CD4-positive, CD25-positive, alpha-beta regulatory T cell (primary cell): ENCODE measurements at regions not wholly inside any gene's neighbourhood (a gene's known extent, or its start where the extent isn't known, plus 50 kb on each side); places are given as distances from the start of the nearest gene placed in this dataset.

ENCODE experiments used
- ATAC-seq, 2 donors: fragments of 150-1000 bp; cut with Tn5 transposase; one replicate each; pipeline ENCODE4 v1.10.0; 2021; ENCODE audit warnings: low read depth in 2 of 2, moderate number of reproducible peaks in 2 of 2, moderate library complexity in 1 of 2
- DNase-seq, 3 donors: peaks; one replicate each; pipeline versions ENCODE4 v3.0.0 to v3.0.0-alpha.2; 2012 to 2022; ENCODE audit warnings: mixed read lengths in 1 of 3
- H3K27ac ChIP-seq: one replicate; pipeline ENCODE4 v1.7.0; 2013; ENCODE audit warnings: mild to moderate bottlenecking, low read length; ENCODE audit not compliant: insufficient read depth, poor library complexity, severe bottlenecking
- H3K27me3 ChIP-seq: one replicate; pipeline ENCODE4 v1.7.0; 2013; ENCODE audit warnings: low read length; ENCODE audit not compliant: control insufficient read depth, insufficient read depth
- H3K36me3 ChIP-seq: one replicate; pipeline ENCODE4 v1.7.0; 2013; ENCODE audit warnings: mild to moderate bottlenecking, low read length, moderate library complexity; ENCODE audit not compliant: control insufficient read depth, insufficient read depth
- H3K4me1 ChIP-seq: 2 replicates; pipeline ENCODE4 v1.7.0; 2013; ENCODE audit warnings: mild to moderate bottlenecking, low read length; ENCODE audit not compliant: insufficient read depth, control insufficient read depth, poor library complexity, severe bottlenecking
- H3K4me3 ChIP-seq: one replicate; pipeline ENCODE4 v1.7.0; 2013; ENCODE audit warnings: low read depth, mild to moderate bottlenecking, low read length, moderate library complexity
- H3K9me3 ChIP-seq, 2 experiments: 1 replicate in 1 of 2; 2 replicates in 1 of 2; pipeline ENCODE4 v1.7.0; 2013; ENCODE audit warnings: low read length in 2 of 2, mild to moderate bottlenecking in 1 of 2, moderate library complexity in 1 of 2; ENCODE audit not compliant: control insufficient read depth in 2 of 2
- H3K27ac Mint-ChIP-seq, 3 donors: one replicate each; pipeline ENCODE4 v1.8.0; 2020 to 2022; ENCODE audit warnings: mild to moderate bottlenecking in 3 of 3, mixed read lengths in 3 of 3, moderate library complexity in 2 of 3
- H3K27me3 Mint-ChIP-seq: one replicate; pipeline ENCODE4 v1.8.0; 2022; ENCODE audit warnings: mild to moderate bottlenecking, mixed read lengths
- H3K36me3 Mint-ChIP-seq: one replicate; pipeline ENCODE4 v1.8.0; 2020; ENCODE audit warnings: mixed read lengths
- H3K4me1 Mint-ChIP-seq, 4 donors: one replicate each; pipeline ENCODE4 v1.8.0; 2020 to 2022; ENCODE audit warnings: mixed read lengths in 4 of 4, mild to moderate bottlenecking in 1 of 4
- H3K4me3 Mint-ChIP-seq, 4 donors: one replicate each; pipeline ENCODE4 v1.8.0; 2020 to 2022; ENCODE audit warnings: mild to moderate bottlenecking in 4 of 4, mixed read lengths in 4 of 4, moderate library complexity in 3 of 4
- H3K9me3 Mint-ChIP-seq, 7 donors: one replicate each; pipeline ENCODE4 v1.8.0; 2020 to 2022; ENCODE audit warnings: mixed read lengths in 7 of 7, mild to moderate bottlenecking in 3 of 7, moderate library complexity in 2 of 7

DNA sequence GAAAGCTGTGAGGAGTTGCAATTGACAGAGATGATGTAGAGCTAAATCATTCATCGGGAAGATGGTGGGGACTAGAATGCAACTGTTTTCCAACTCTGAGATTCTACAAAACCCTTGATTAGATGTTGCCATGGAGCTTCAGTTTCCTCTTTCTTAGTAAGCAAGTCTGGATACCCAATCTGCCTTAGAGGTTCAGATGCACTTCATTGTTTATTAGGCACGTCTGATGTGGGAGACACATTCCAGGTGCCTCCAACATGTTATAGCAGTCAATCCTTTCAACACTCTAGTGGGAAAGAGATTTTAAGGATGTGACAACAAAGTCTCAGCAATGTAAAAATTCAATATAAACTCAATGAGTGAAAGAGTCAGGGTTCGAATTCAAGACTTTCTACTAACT, 291.3 kb upstream of the PHYHIPL start:
- Mint-ChIP-seq H3K36me3 (no peaks in the 10 kb centered on the region), H3K27me3 (no peaks in the 10 kb centered on the region), H3K4me1 (no peaks in the 10 kb centered on the region), H3K27ac (no peak overlapping the region), H3K9me3 (peaks cover 2 to 27% (median 5%) of the 10 kb centered on the region in 7 donors), H3K4me3 (no peak overlapping the region)
- Histone ChIP-seq H3K27ac (no peak overlapping the region), H3K9me3 (no peaks in the 10 kb centered on the region), H3K4me1 (no peaks in the 10 kb centered on the region), H3K4me3 (no peak overlapping the region), H3K36me3 (no peaks in the 10 kb centered on the region), H3K27me3 (no peaks in the 10 kb centered on the region)
- DNase-seq (no peak), ATAC-seq (no peak)

GRCh38 chr10:58885686-58886345, 290.6 kb upstream of the PHYHIPL start:
- Histone ChIP-seq H3K4me3 (no peak overlapping the region), H3K36me3 (no peaks in the 10 kb centered on the region), H3K4me1 (no peaks in the 10 kb centered on the region), H3K27me3 (no peaks in the 10 kb centered on the region), H3K27ac (no peak overlapping the region), H3K9me3 (no peaks in the 10 kb centered on the region)
- H3K27me3 Mint-ChIP-seq, result no peaks in the 10 kb centered on the region
- no peak overlapping the region for H3K27ac Mint-ChIP-seq
- ATAC-seq, result no peak
- no peak for DNase-seq
- no peak overlapping the region for H3K4me3 Mint-ChIP-seq
- H3K4me1 Mint-ChIP-seq, result no peaks in the 10 kb centered on the region
- H3K9me3 Mint-ChIP-seq, result peaks cover 2 to 21% (median 5%) of the 10 kb centered on the region in 7 donors
- no peaks in the 10 kb centered on the region for H3K36me3 Mint-ChIP-seq

DNA sequence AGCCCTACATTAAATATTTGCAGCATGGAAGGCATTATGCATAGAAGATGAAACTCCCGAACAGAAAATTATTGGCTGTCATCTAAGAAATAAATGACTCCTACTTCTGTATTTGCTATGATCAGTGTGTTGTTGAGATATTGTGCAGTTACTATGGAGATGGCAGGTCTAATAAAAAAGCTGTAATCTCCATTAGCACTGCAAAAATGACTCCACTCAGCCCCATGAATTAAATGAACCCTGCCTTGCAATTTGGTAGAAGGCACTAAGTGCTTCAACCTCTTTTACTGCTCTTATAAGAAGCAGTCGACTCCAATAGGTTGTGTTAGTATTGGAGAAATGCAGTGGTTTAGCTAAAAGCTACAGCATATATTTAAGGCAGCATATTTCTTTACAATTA, 290.0 kb upstream of the PHYHIPL start:
- H3K36me3 Mint-ChIP-seq, result no peaks in the 10 kb centered on the region

DNA sequence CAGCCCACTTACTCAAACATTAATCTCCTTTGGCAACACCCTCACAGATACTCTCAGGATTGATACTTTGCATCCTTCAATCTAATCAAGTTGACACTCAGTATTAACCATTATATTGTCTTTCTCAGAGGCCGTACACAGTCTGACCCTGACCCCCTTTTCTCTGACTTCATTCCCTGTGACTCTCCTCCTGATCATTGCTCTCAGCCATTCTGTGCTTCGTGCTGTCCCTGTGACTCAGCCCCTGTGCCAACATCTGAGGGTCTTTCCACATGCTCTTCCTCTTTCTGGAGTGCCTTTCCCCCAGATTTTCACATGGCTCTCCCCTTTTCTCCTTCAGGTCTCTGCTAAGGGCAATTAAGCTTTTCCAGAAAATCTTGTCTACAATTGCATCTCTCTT, 289.0 kb upstream of the PHYHIPL start:
- H3K27me3 ChIP-seq, result no peaks in the 10 kb centered on the region
- DNase-seq (no peak), ATAC-seq (no peak)
- H3K4me3 ChIP-seq, result no peak overlapping the region
- H3K4me1 ChIP-seq, result no peaks in the 10 kb centered on the region
- Mint-ChIP-seq H3K27ac (no peak overlapping the region), H3K4me1 (no peaks in the 10 kb centered on the region), H3K36me3 (no peaks in the 10 kb centered on the region), H3K4me3 (no peak overlapping the region), H3K9me3 (peaks cover under 1 to 14% (median 3%) of the 10 kb centered on the region in 7 donors), H3K27me3 (no peaks in the 10 kb centered on the region)
- no peaks in the 10 kb centered on the region for H3K36me3 ChIP-seq
- no peaks in the 10 kb centered on the region for H3K9me3 ChIP-seq
- no peak overlapping the region for H3K27ac ChIP-seq

More for the DNA sequence above, 290.0 kb upstream of the PHYHIPL start:
- no peak for DNase-seq
- Mint-ChIP-seq H3K4me1 (no peaks in the 10 kb centered on the region), H3K9me3 (peaks cover 2 to 17% (median 5%) of the 10 kb centered on the region in 7 donors), H3K27ac (no peak overlapping the region), H3K4me3 (no peak overlapping the region), H3K27me3 (no peaks in the 10 kb centered on the region)
- no peak for ATAC-seq
- H3K4me1 ChIP-seq, result no peaks in the 10 kb centered on the region
- no peak overlapping the region for H3K4me3 ChIP-seq
- no peaks in the 10 kb centered on the region for H3K9me3 ChIP-seq
- no peaks in the 10 kb centered on the region for H3K36me3 ChIP-seq
- no peaks in the 10 kb centered on the region for H3K27me3 ChIP-seq
- no peak overlapping the region for H3K27ac ChIP-seq

DNA sequence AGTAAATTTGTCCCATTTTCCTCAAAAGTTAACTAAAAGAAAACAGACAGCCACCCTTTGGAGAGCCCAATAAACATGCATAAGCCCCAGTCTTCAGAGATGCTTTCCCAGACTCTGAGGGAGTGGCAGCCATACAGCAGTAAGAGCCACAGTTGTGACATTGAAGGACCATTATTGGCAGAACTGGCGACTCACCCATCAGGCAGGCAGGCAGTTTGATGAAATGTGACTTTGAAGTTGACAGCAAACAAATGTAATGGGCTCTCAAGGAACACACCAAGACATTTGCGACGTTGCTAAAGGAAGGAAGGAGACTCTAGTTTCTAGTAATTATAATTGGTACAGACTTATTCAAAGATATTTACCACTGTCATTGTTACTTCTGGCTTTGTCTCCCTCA, 287.5 kb upstream of the PHYHIPL start:
- no peaks in the 10 kb centered on the region for H3K4me1 Mint-ChIP-seq
- H3K9me3 Mint-ChIP-seq, result peaks cover 0 to 15% (median 3%) of the 10 kb centered on the region in 7 donors
- H3K36me3 Mint-ChIP-seq, result no peaks in the 10 kb centered on the region
- ATAC-seq (no peak), DNase-seq (no peak)
- H3K27ac Mint-ChIP-seq, result no peak overlapping the region
- H3K4me3 Mint-ChIP-seq, result no peak overlapping the region
- no peaks in the 10 kb centered on the region for H3K9me3 ChIP-seq
- no peak overlapping the region for H3K27ac ChIP-seq
- no peaks in the 10 kb centered on the region for H3K36me3 ChIP-seq
- H3K4me3 ChIP-seq, result no peak overlapping the region
- no peaks in the 10 kb centered on the region for H3K4me1 ChIP-seq
- no peaks in the 10 kb centered on the region for H3K27me3 Mint-ChIP-seq
- no peaks in the 10 kb centered on the region for H3K27me3 ChIP-seq

- ATAC-seq, result no peak
- no peak overlapping the region for H3K4me3 Mint-ChIP-seq
- no peak overlapping the region for H3K27ac Mint-ChIP-seq
- DNase-seq, result no peak
- Histone ChIP-seq H3K9me3 (no peaks in the 10 kb centered on the region), H3K4me1 (no peaks in the 10 kb centered on the region), H3K27ac (no peak overlapping the region), H3K36me3 (no peaks in the 10 kb centered on the region), H3K27me3 (no peaks in the 10 kb centered on the region), H3K4me3 (no peak overlapping the region)
- H3K4me1 Mint-ChIP-seq, result no peaks in the 10 kb centered on the region
- no peaks in the 10 kb centered on the region for H3K36me3 Mint-ChIP-seq
- peaks cover 0 to 15% (median 0%) of the 10 kb centered on the region in 7 donors for H3K9me3 Mint-ChIP-seq
- H3K27me3 Mint-ChIP-seq, result no peaks in the 10 kb centered on the region
Measured at GRCh38 chr10:58892031-58892531, 284.4 kb upstream of the PHYHIPL start.

DNA sequence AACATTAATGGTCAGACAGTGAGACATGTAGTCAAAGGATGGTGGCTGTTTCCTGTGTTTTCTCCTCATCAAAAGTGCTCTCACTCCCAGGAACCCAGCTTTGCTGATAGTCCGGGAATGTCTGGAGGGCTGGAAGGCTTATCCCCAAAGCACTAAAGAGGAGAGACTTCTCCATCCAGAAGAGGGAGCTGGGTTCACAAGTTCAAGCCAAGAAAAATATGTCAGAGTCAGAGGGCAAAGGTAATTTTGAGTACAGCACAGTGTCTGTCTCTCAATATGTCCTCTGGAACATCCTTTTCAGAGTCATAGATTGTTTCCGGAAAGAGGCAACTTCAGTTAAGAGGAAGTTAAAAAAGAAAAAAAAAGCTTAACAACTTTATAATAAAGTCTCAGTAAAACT, 281.5 kb upstream of the PHYHIPL start:
- no peaks in the 10 kb centered on the region for H3K36me3 ChIP-seq
- Mint-ChIP-seq H3K27ac (no peak overlapping the region), H3K36me3 (no peaks in the 10 kb centered on the region), H3K27me3 (no peaks in the 10 kb centered on the region), H3K9me3 (peaks cover 0 to 8% (median 0%) of the 10 kb centered on the region in 7 donors), H3K4me1 (no peaks in the 10 kb centered on the region), H3K4me3 (no peak overlapping the region)
- no peak for ATAC-seq
- H3K27ac ChIP-seq, result no peak overlapping the region
- no peak overlapping the region for H3K4me3 ChIP-seq
- H3K9me3 ChIP-seq, result no peaks in the 10 kb centered on the region
- DNase-seq, result no peak
- H3K27me3 ChIP-seq, result no peaks in the 10 kb centered on the region
- H3K4me1 ChIP-seq, result no peaks in the 10 kb centered on the region

GRCh38 chr10:58896229-58896628, 280.2 kb upstream of the PHYHIPL start:
- Mint-ChIP-seq H3K9me3 (peaks cover 0 to 8% (median 0%) of the 10 kb centered on the region in 7 donors), H3K27me3 (no peaks in the 10 kb centered on the region), H3K27ac (no peak overlapping the region), H3K4me3 (no peak overlapping the region), H3K36me3 (no peaks in the 10 kb centered on the region), H3K4me1 (no peaks in the 10 kb centered on the region)
- no peaks in the 10 kb centered on the region for H3K36me3 ChIP-seq
- DNase-seq (no peak), ATAC-seq (no peak)
- H3K27me3 ChIP-seq, result no peaks in the 10 kb centered on the region
- no peaks in the 10 kb centered on the region for H3K9me3 ChIP-seq
- H3K4me3 ChIP-seq, result no peak overlapping the region
- H3K4me1 ChIP-seq, result no peaks in the 10 kb centered on the region
- no peak overlapping the region for H3K27ac ChIP-seq
